ENCODE measurements at regions not wholly inside any gene's neighbourhood (a gene's known extent, or its start where the extent isn't known, plus 50 kb on each side); places are given as distances from the start of the nearest gene placed in this dataset.

DNA sequence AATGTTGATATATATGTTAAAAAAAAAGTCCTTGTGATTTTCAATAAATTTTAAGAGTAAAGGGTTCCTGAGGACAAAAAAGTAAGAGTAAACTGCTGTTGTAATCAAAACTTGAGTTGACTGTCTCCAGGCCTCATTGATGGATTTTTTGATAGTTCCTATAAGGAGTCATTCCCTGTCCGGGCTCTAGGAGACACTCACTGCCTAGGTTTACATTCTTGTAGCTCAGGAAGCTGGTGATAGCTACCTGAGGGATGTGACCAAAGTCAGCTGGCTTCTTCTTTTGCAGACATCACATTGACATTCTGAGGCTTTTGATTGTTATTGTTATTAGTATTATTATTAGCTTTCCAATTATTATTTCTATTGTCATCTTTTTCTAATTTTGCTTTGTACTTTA lies 116.5 kb upstream of the FBXL7 start:
- BruUV-seq (replicated peaks) = no TSS peak
- H3K27me3 ChIP-seq (ENCODE audit: control insufficient read depth in 2 of 2, insufficient read depth in 2 of 2, low read length in 2 of 2) = no peaks in the 10 kb centered on the region
- no peaks in the 10 kb centered on the region for H3K9me1 ChIP-seq (ENCODE audit: control insufficient read depth, insufficient read depth, low read length)
- in situ Hi-C loops (cut with MboI) (no loop called here), intact Hi-C loops (cut with micrococcal nuclease) (no loop called here)
- H3K9me3 ChIP-seq (replicated peaks; ENCODE audit: control insufficient read depth, insufficient read depth, low read depth, low read length) = peaks cover 4% of the 10 kb centered on the region; the same call in 1 of the 2 replicates
- H3K27ac ChIP-seq (ENCODE audit: extremely low read depth, low read depth, low read length) = no peak overlapping the region
- DNase-seq (ENCODE audit: extremely low read depth in 1 of 4, low spot score in 3 of 4) (no peak), ATAC-seq (no peak), FAIRE-seq (no peak)
- H3K4me1 ChIP-seq (replicated peaks in 1 of 2; ENCODE audit: control insufficient read depth in 2 of 2, insufficient read depth in 2 of 2, low read length in 2 of 2) = no peaks in the 10 kb centered on the region
- H3K79me2 ChIP-seq (ENCODE audit: control insufficient read depth, insufficient read depth, low read length) = no peaks in the 10 kb centered on the region
- H3K36me3 ChIP-seq (ENCODE audit: control insufficient read depth, insufficient read depth, low read length) = no peaks in the 10 kb centered on the region
- WGBS (ENCODE audit: insufficient coverage, low coverage, missing lambda C conversion rate) = 0% methylated on average over 1 of the region's 1 CpG
- H3K9ac ChIP-seq (ENCODE audit: insufficient read depth in 1 of 2, low read depth in 2 of 2, low read length in 2 of 2) = no peak overlapping the region
- POLR2A ChIA-PET = no interaction called here
- no peak for TF ChIP-seq ATF7 (IDR thresholded peaks at IDR 0.05)
- TF ChIP-seq ZNF212 (CRISPR knock-in tag; IDR thresholded peaks at IDR 0.05) = no peak
- TF ChIP-seq GABPB1 (CRISPR knock-in tag; IDR thresholded peaks at IDR 0.05) = no peak
- TF ChIP-seq ILK (tag; IDR thresholded peaks at IDR 0.05; ENCODE audit: borderline replicate concordance, low read depth) = no peak
- TF ChIP-seq, protein P1, sequence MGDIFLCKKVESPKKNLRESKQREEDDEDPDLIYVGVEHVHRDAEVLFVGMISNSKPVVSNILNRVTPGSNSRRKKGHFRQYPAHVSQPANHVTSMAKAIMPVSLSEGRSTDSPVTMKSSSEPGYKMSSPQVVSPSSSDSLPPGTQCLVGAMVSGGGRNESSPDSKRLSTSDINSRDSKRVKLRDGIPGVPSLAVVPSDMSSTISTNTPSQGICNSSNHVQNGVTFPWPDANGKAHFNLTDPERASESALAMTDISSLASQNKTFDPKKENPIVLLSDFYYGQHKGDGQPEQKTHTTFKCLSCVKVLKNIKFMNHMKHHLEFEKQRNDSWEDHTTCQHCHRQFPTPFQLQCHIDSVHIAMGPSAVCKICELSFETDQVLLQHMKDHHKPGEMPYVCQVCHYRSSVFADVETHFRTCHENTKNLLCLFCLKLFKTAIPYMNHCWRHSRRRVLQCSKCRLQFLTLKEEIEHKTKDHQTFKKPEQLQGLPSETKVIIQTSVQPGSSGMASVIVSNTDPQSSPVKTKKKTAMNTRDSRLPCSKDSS (IDR thresholded peaks at IDR 0.05; ENCODE audit: low read depth, partially characterized antibody) = no peak
- no peak for TF ChIP-seq ZNF253 (CRISPR knock-in tag; conservative IDR thresholded peaks at IDR 0.05)
- TF ChIP-seq, protein P2, sequence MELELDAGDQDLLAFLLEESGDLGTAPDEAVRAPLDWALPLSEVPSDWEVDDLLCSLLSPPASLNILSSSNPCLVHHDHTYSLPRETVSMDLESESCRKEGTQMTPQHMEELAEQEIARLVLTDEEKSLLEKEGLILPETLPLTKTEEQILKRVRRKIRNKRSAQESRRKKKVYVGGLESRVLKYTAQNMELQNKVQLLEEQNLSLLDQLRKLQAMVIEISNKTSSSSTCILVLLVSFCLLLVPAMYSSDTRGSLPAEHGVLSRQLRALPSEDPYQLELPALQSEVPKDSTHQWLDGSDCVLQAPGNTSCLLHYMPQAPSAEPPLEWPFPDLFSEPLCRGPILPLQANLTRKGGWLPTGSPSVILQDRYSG (tag; conservative IDR thresholded peaks at IDR 0.05; ENCODE audit: low read depth) = no peak
- TF ChIP-seq ZNF830 (CRISPR knock-in tag; IDR thresholded peaks at IDR 0.05) = no peak
- H3K4me2 ChIP-seq (ENCODE audit: insufficient read depth, low read length) = no peak overlapping the region
- no peaks in the 10 kb centered on the region for H4K20me1 ChIP-seq (replicated peaks; ENCODE audit: control insufficient read depth, insufficient read depth, low read length)
- H3K4me3 ChIP-seq = no peak overlapping the region
- CTCF ChIA-PET (ENCODE audit: low intra/inter-chr PET ratio) = no interaction called here
- H2AFZ ChIP-seq (ENCODE audit: low read depth, low read length) = no peak overlapping the region

Data from K562 (cell line).